Forelimb muscle (tissue), 1 donor: ENCODE measurements at regions not wholly inside any gene's neighbourhood (a gene's known extent, or its start where the extent isn't known, plus 50 kb on each side); places are given as distances from the start of the nearest gene placed in this dataset.

Source experiments
- DNase-seq: peaks from one replicate; pipeline ENCODE4 v3.0.0-alpha.2; 2013; ENCODE audit warnings: low read depth

- DNase-seq, result no peak
These were observed 62.8 kb downstream of the FAM9B start for GRCh38 chrX:8971116-8971515.

DNA sequence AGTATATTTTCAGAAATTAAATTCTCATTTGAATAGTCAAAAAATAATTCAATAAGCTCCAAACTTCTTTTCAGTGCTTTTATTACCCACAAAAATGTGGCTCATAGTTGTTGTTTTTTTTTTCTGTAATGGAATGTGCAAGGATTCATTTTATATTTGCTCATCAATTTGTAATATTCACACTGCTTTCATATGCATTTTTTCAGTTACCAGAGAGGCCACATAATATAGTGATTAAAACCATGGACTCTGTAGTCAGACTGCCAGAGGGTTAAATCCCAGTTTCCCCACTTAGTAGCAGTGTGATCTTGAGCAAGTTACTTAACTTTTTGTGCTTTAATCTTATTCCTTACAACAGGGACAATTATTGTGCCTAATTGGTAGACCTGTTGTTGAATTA lies 64.5 kb downstream of the FAM9B start:
- DNase-seq, result no peak

DNA sequence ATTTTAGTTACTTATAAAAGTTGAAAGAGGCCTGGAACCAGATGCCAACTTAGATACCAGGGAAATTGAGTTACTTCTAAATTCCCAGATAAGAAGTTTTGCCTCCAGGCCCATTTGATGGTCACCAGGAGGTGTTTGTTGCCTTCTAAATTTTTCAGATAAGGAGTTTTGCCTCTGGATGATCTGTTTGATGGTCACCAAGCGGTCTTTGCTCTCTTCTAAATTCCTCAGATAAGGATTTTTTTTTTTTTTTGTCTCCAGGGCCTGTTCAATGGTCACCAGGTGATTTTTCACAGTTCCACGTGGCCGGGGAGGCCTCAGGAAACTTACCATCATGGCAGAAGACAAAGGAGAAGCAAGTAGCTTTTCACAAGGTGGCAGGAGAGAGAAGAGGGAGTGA lies 66.5 kb downstream of the FAM9B start:
- no peak for DNase-seq

- no peak for DNase-seq
These were observed 72.9 kb downstream of the FAM9B start for GRCh38 chrX:8960957-8961468.

DNA sequence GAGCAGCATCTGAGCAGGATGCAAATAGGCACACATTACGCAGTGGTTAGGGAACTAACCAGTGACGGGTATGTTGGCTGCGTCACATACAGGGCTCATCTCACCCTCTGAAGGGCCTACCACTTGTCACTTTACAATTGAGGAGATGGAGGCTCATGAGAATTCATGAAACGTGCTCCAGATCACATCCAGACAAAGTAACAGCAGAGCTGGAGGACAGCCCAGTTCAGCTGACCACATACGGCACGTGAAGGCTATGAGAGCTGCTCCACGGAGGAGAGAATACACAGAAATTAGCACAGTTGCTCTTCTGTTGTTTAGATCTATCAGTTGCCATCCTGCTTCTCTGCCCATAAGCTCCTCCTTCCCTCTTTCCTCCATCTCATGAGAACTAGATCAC lies 78.4 kb downstream of the FAM9B start:
- peak; percentile 11 for DNase-seq

DNA sequence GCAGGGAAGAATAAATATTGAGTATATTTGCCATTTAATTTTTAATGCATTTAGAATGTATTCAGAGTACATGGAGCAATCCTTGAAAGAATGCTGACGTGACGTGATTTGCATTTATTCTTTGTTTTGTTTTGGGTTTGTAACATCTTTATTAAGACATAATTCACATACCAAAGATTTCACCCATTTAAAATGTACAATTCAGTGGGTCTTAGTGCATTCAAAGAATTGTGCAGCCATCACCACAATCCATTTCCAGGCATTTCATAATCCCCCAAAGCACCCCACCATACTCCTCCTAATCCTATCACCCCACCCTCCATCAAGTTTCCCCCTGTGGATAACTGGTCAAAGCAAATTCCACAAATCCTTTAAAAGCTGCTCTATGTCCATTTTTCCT lies 87.4 kb downstream of the FAM9B start:
- DNase-seq, result no peak

GRCh38 chrX:8939322-8939721 lies 94.6 kb downstream of the FAM9B start:
- DNase-seq, result no peak

GRCh38 chrX:8927701-8928100 lies 106.2 kb downstream of the FAM9B start:
- no peak for DNase-seq

GRCh38 chrX:8927066-8927635 lies 106.8 kb downstream of the FAM9B start:
- no peak for DNase-seq

DNA sequence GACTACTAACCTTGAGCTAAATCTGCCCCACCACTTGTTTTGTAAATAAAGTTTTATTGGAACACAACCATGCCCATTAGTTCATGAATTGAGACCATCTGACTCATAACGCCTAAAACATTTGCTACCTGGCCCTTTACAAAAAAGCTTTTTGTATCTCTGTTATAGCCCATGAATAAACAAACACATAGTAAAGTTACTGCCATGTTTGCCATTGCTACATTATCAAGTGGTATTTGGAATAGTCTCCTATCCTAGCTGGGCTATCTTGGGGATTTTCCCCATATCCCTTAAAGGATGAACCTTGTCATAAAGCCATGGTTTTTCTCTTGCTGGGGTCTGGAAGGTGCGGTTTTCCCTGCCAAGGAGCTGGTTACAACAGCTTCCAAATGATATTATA lies 112.3 kb downstream of the FAM9B start:
- DNase-seq, result no peak

DNA sequence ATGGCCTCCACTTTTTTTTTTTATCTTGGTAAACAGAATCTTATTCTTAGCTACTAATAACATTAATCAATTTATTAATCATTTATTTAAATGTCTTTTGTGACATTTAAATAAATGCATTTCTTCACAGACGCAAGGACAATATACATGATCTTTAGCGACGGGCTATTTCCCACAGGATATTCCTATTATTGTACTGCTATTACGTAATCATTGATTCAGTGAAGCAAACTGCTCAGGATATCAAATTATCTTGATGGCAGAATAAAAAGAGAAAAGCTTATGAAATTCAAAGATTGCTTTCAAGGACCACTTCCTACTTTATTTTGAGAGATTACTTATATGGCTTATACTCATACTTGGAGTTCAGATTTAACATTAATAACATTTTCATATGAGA lies 114.1 kb downstream of the FAM9B start:
- DNase-seq, result no peak

DNA sequence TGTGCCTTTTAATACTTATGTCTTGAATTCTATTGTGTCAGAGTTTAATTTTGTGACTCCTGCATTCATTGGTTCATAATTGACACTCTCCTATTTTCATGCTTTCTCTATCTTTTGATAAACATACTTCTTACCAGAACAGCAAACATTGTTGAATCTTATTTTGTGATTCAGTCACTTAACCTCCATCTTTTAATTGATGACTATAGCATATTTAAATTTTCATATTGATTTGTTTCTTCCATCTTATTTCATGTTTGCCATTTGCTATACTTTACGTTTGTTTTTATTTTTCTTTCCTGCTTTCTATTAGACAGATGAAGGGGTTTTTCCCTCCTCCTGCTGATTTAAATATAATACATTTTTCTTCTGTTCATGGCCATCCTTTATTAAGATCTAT lies 115.5 kb upstream of the FAM9A start:
- no peak for DNase-seq

DNA sequence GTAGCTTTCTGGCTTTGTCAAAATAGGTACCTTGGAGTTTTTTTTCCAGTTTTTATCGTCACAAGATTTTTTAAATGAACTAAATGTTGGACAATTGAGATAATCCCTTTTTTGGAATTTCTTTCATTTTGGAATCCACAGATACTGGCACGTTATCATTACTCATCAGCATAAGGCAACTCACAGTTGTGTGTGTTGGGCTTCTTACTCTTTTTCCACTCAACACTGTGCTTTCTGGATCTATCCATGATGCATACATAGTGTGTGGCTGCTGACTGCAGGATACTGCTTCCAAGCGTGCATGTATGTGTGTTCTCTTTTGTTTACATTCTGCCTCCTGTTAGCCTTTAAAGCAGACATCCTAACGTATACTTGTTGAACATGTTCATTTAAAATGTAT lies 113.5 kb upstream of the FAM9A start:
- DNase-seq, result no peak

DNA sequence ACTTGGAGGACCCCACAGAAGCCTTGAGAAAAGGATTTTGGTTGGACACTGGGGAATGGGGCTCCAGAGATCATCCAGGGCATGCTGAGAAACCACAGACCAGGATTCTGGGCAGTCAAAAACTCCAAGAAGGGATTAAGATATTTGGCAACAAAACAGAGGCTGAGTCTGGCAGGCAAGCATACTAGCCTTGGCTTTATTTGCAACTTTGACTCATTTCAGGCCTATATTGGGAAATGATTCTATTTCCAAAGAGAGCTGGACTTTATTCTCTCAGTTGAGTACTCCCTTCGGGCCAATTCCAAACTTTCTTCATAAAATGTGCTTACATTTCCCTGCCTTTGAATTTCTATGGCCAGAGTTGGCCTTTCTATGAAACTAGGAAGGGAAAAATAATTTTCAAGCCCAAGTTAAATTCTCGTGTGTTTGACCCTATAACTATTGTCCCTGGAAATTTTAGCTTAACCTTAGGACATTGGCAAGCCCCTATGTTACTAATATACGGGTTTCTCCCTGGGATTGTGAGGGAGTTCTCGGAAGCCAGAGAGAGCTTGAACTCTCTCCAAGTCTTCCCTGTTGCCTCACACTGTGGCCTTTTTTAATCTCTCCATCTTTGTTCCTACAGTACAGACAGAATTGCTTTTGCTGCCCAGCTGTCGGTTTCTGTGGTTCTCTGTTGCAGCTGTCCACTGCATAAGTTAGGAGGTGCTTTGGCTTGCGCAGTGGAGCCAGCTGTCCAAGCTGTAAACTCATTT lies 112.6 kb upstream of the FAM9A start:
- peak; percentile 88 for DNase-seq

- DNase-seq, result no peak
These were observed 106.5 kb upstream of the FAM9A start for GRCh38 chrX:8907688-8908087.

DNA sequence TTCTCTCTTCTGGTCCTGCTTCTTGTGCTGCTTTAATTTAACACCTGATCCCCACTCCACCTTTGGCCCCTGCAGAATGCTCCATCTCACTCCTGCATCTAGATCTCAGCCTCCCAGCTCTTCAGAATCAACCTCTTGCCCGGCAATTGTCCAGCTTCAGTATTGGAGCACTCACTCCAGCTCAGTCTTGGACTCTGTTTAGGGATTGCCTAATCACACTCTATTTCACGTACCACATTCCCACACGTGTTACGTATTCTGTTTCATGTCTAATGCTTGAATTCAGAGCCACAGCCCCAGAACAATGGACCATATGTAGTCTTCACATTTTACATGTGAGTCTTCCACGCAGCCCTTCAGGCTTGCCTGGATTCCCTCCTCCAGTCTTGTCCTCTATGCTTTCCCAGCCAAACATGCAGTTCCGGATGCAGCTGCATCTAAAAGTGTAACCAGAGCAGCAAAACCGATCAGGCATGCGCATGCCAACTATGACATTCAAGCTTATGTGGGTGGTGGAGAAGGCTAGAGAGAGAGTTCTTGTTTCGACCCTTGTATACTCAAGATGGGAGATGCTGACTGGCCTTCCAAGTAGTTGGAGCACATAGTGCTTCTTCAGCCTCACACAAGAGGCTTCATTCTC lies 105.2 kb upstream of the FAM9A start:
- DNase-seq, result no peak

GRCh38 chrX:8897259-8897658 lies 96.1 kb upstream of the FAM9A start:
- no peak for DNase-seq

GRCh38 chrX:8890794-8891193 lies 89.6 kb upstream of the FAM9A start:
- DNase-seq, result no peak

GRCh38 chrX:8887004-8887403 lies 85.8 kb upstream of the FAM9A start:
- DNase-seq, result no peak

DNA sequence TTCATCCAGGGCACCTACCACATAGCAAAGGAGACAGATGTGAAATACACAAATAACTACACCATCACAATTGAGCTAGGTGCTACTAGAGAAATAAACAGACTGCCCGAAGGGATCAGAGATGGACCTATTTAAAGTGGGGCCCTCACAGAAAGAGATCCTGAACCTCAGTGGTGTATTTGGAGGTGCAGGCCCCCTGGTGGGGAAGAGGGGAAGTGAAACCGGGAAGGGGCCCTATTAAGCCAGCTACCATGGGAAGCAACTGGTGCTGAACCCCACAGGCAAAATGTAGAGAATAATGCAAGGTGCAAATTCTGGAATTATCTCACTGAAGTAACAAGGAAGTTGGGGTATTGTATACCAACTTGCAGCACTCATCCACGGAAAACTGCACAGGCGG lies 78.6 kb upstream of the FAM9A start:
- DNase-seq, result no peak

DNA sequence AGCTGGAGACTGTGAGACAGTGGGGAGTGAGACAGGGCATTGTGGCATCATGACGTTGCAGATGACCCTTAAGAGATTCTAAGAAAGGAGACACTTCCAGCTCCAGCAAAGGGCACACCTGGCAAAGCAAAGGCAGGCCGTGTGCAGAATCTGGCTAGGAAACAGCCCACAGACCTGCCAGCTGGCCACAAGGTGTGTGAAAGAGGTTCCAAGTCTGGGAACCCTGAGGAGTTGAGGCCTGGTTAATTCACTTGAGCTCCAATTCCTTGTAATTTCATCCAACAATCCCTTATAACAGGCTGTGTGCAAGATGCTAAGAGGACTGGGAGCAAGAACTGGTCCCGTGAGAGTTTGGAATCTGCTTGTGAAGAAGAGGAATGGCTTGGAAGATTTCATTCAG lies 72.8 kb upstream of the FAM9A start:
- no peak for DNase-seq

DNA sequence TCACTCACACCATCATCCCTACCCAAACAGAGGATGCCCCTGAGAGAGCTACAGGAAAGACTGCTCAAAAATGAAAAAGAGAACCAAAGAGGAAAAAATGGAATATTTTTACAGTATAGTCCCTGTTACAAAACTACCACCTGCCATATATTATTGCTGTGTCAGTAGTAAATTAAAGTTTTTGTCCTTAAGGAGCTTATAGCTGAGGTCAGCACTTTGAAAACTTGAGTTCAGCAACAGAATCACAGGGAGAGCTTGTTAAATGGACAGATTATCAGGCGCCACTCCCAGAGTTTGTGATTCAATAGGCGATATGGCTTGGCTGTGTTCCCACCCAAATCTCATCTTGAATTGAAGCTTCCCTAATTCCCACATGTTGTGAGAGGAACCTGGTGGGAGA lies 71.9 kb upstream of the FAM9A start:
- no peak for DNase-seq

DNA sequence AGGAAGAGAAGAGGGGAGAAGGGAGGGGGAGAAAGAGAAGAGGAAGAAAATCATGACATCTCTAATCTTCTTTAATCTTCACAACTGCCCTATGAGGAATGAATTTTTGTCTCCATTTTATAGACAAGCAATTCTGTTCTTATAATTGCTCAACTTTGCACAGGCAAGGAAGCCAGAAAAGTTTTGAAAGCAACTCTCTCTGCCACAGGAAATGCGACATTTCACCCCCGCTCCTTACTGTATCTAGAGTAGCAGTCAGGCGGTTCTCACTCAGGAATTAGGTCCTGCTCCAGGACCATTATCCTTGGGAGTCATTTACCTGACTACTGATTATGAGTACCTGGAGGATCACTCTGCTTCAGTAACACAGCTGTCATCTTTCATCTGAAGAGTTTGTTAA lies 69.2 kb upstream of the FAM9A start:
- no peak for DNase-seq
